HepG2 (cell line): ENCODE measurements at regions not wholly inside any gene's neighbourhood (a gene's known extent, or its start where the extent isn't known, plus 50 kb on each side); places are given as distances from the start of the nearest gene placed in this dataset.

Experiments
- EZH2 ChIP-seq: conservative IDR thresholded peaks from 2 replicates; pipeline ENCODE4 v1.6.1; 2012; ENCODE audit warnings: mild to moderate bottlenecking, low read depth, low read length, moderate library complexity
- FOXM1 ChIP-seq: sonication (generic); formaldehyde crosslinking; IDR thresholded peaks from 2 replicates; pipeline ENCODE4 v1.5.0; 2020; ENCODE audit warnings: missing genetic modification reagents
- NFE2L1 ChIP-seq: sonication (generic); formaldehyde crosslinking; IDR thresholded peaks from 2 replicates; pipeline ENCODE4 v1.4.0; 2020; ENCODE audit warnings: missing genetic modification reagents, mild to moderate bottlenecking, borderline replicate concordance
- PPARG ChIP-seq: conservative IDR thresholded peaks from 2 replicates; pipeline ENCODE4 v1.6.1; 2016; ENCODE audit warnings: missing biosample characterization, missing genetic modification reagents
- REST ChIP-seq, 2 experiments: IDR thresholded peaks; 2 replicates each; pipeline ENCODE4 v1.6.1; 2011 to 2012; ENCODE audit warnings: low read length in 2 of 2, borderline replicate concordance in 1 of 2, low read depth in 1 of 2, mild to moderate bottlenecking in 1 of 2, moderate library complexity in 1 of 2
- SP1 ChIP-seq, 2 experiments: fragments of 450-650 bp in 1 of 2; sonication (generic) in 1 of 2; formaldehyde crosslinking in 1 of 2; IDR thresholded peaks; 2 replicates each; pipeline versions ENCODE4 v1.4.0 to v1.6.1; 2016 to 2020; ENCODE audit warnings: missing genetic modification reagents in 1 of 2
- TCF7L2 ChIP-seq: IDR thresholded peaks from 2 replicates; pipeline ENCODE4 v1.6.1; 2011; ENCODE audit warnings: mild to moderate bottlenecking, low read depth, low read length, moderate library complexity
- ZNF234 ChIP-seq: sonication (generic); formaldehyde crosslinking; conservative IDR thresholded peaks from 2 replicates; pipeline ENCODE4 v1.5.1; 2020; ENCODE audit warnings: mild to moderate bottlenecking, missing genetic modification reagents
- ZNF446 ChIP-seq: sonication (generic); formaldehyde crosslinking; IDR thresholded peaks from 2 replicates; pipeline ENCODE4 v1.5.0; 2020; ENCODE audit warnings: mild to moderate bottlenecking, missing genetic modification reagents
- ZSCAN25 ChIP-seq: sonication (generic); formaldehyde crosslinking; IDR thresholded peaks from 2 replicates; pipeline ENCODE4 v1.8.0; 2022; ENCODE audit warnings: mild to moderate bottlenecking, missing genetic modification reagents

DNA sequence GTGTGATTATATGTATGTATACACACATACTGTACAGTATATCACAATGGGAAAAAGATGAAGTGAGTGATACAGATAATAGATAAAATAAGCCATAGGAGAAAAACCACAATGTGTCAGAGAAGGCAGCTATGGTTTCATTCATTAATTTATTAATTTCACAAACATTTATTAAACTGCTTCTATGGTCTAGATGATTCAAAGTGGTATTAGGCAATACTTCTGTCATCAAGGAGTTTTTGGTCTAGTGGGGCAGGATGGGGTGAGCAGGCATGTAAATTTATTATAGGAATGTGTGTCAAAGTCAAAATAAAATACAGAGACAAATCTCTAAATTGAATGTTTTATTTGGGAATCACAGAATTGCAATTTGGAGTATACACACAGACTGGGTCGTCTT, 65.2 kb upstream of the ANKEF1 start:
- TF ChIP-seq TCF7L2: no peak
- TF ChIP-seq ZNF446 (CRISPR knock-in tag): no peak
- no peak for TF ChIP-seq PPARG
- TF ChIP-seq ZNF234 (CRISPR knock-in tag): no peak
- TF ChIP-seq EZH2: no peak
- TF ChIP-seq NFE2L1 (CRISPR knock-in tag): no peak
- TF ChIP-seq FOXM1 (CRISPR knock-in tag): no peak
- no peak for TF ChIP-seq REST (IDR thresholded peaks at IDR 0.05; ENCODE audit: borderline replicate concordance in 1 of 2, low read depth in 1 of 2, low read length in 2 of 2)
- TF ChIP-seq SP1 (IDR thresholded peaks at IDR 0.05): no peak
- no peak for TF ChIP-seq SP1 (CRISPR knock-in tag; IDR thresholded peaks at IDR 0.05)
- no peak for TF ChIP-seq ZSCAN25 (CRISPR knock-in tag)
